Adrenal gland (tissue), 5 donors: ENCODE measurements at regions not wholly inside any gene's neighbourhood (a gene's known extent, or its start where the extent isn't known, plus 50 kb on each side); places are given as distances from the start of the nearest gene placed in this dataset.

Experiments
- POLR2A ChIP-seq, 2 donors: fragments of 450-650 bp; IDR thresholded peaks; one replicate each; pipeline ENCODE4 v1.6.1; 2017; ENCODE audit warnings: antibody characterized with exemption in 2 of 2, mild to moderate bottlenecking in 2 of 2, moderate library complexity in 1 of 2
- TF ChIP-seq, protein P1 (sequence below), 6 experiments: fragments of 450-650 bp in 4 of 6; fragments of 200-600 bp in 2 of 6; sonication (generic) in 1 of 6; IDR thresholded peaks; 1 replicate in 5 of 6; 2 replicates in 1 of 6; pipeline versions ENCODE4 v1.5.1 to v1.8.0; 2016 to 2021; ENCODE audit warnings: antibody characterized with exemption in 6 of 6, mild to moderate bottlenecking in 2 of 6, moderate library complexity in 1 of 6
- donor health status: DM: no; HTN: no; CAD: no.

DNA sequence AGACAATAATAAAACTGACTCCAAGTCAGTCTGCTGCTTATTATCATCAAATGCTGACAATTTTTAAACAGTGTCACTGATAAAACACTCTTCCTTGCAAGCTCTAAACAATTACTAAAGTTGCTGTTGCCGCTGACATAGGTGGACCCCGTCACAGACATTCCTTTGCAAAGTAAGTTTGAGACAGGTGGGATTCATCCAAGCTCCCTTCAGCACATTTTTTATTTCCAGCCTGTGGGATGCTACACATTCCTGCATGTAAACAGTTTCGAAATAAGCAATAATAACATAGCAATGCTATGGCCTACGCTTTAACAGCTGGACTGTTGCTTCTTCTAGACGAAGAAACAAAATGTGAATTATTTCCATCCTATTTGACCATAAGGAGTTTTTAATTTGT, 85.4 kb upstream of the HIF1A start:
- TF ChIP-seq, protein P1, sequence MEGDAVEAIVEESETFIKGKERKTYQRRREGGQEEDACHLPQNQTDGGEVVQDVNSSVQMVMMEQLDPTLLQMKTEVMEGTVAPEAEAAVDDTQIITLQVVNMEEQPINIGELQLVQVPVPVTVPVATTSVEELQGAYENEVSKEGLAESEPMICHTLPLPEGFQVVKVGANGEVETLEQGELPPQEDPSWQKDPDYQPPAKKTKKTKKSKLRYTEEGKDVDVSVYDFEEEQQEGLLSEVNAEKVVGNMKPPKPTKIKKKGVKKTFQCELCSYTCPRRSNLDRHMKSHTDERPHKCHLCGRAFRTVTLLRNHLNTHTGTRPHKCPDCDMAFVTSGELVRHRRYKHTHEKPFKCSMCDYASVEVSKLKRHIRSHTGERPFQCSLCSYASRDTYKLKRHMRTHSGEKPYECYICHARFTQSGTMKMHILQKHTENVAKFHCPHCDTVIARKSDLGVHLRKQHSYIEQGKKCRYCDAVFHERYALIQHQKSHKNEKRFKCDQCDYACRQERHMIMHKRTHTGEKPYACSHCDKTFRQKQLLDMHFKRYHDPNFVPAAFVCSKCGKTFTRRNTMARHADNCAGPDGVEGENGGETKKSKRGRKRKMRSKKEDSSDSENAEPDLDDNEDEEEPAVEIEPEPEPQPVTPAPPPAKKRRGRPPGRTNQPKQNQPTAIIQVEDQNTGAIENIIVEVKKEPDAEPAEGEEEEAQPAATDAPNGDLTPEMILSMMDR (IDR thresholded peaks at IDR 0.05) = no peak
- TF ChIP-seq POLR2A (IDR thresholded peaks at IDR 0.05) = no peak
